Mesendoderm (in vitro differentiated cells): ENCODE measurements at regions not wholly inside any gene's neighbourhood (a gene's known extent, or its start where the extent isn't known, plus 50 kb on each side); places are given as distances from the start of the nearest gene placed in this dataset.
"Not testable (repeated sequence)": the region's sequence is repeated elsewhere in the genome, so short reads cannot be mapped to it uniquely, and the experiment has no call there.

Experiments used
- DNase-seq: peaks from one replicate; pipeline ENCODE4 v3.0.0; 2013
- H2AK5ac ChIP-seq: 2 replicates; pipeline ENCODE4 v1.6.1; 2013; ENCODE audit warnings: low read length, inconsistent platforms
- H2BK120ac ChIP-seq: 2 replicates; pipeline ENCODE4 v1.6.1; 2013; ENCODE audit warnings: low read depth, mild to moderate bottlenecking, low read length, moderate library complexity, mixed read lengths
- H2BK15ac ChIP-seq: replicated peaks from 2 replicates; pipeline ENCODE4 v1.6.1; 2013; ENCODE audit warnings: low read depth, mild to moderate bottlenecking, moderate library complexity
- H2BK5ac ChIP-seq: 2 replicates; pipeline ENCODE4 v1.6.1; 2013; ENCODE audit warnings: low read length, inconsistent platforms
- H3K18ac ChIP-seq: 2 replicates; pipeline ENCODE4 v1.6.1; 2013; ENCODE audit warnings: mild to moderate bottlenecking, low read length, mixed read lengths
- H3K23ac ChIP-seq: one replicate; pipeline ENCODE4 v1.6.1; 2013; ENCODE audit warnings: low read length
- H3K27ac ChIP-seq: 2 replicates; pipeline ENCODE4 v1.5.1; 2013; ENCODE audit warnings: low read depth, mild to moderate bottlenecking, inconsistent platforms, low read length, moderate library complexity
- H3K27me3 ChIP-seq: 2 replicates; pipeline ENCODE4 v1.6.1; 2013; ENCODE audit warnings: low read length, control low read depth, mild to moderate bottlenecking, inconsistent platforms; ENCODE audit not compliant: insufficient read depth, poor library complexity
- H3K36me3 ChIP-seq: 2 replicates; pipeline ENCODE4 v1.6.1; 2013; ENCODE audit warnings: low read length, inconsistent platforms; ENCODE audit not compliant: control insufficient read depth, insufficient read depth
- H3K4ac ChIP-seq: one replicate; pipeline ENCODE4 v1.6.1; 2013; ENCODE audit warnings: low read depth, mild to moderate bottlenecking, low read length, moderate library complexity
- H3K4me1 ChIP-seq: 2 replicates; pipeline ENCODE4 v1.6.1; 2013; ENCODE audit warnings: low read depth, low read length, inconsistent platforms; ENCODE audit not compliant: control insufficient read depth
- H3K4me2 ChIP-seq: 2 replicates; pipeline ENCODE4 v1.6.1; 2013; ENCODE audit warnings: low read length
- H3K4me3 ChIP-seq: 2 replicates; pipeline ENCODE4 v1.5.1; 2013; ENCODE audit warnings: mild to moderate bottlenecking, low read length
- H3K56ac ChIP-seq: one replicate; pipeline ENCODE4 v1.6.1; 2013; ENCODE audit warnings: low read length
- H3K79me1 ChIP-seq: 2 replicates; pipeline ENCODE4 v1.6.1; 2013; ENCODE audit warnings: low read length, inconsistent platforms
- H3K79me2 ChIP-seq: 2 replicates; pipeline ENCODE4 v1.6.1; 2013; ENCODE audit warnings: mild to moderate bottlenecking, low read length; ENCODE audit not compliant: control insufficient read depth, insufficient read depth
- H3K9ac ChIP-seq: 2 replicates; pipeline ENCODE4 v1.6.1; 2013; ENCODE audit warnings: low read length, inconsistent platforms
- H4K5ac ChIP-seq: one replicate; pipeline ENCODE4 v1.6.1; 2013; ENCODE audit warnings: low read length
- H4K8ac ChIP-seq: one replicate; pipeline ENCODE4 v1.6.1; 2013; ENCODE audit warnings: low read depth, mild to moderate bottlenecking, control low read depth, low read length, moderate library complexity
- WGBS: extraction: QIAGEN DNeasy Blood & Tissue Kit; methylation state at CpG from one replicate; pipeline ENCODE4 v1.1.7; 2013; ENCODE audit warnings: low lambda C conversion rate, missing lambda C conversion rate; ENCODE audit not compliant: insufficient coverage; ENCODE audit errors: extremely low coverage; 5-methylcytosine and 5-hydroxymethylcytosine counted together

- Histone ChIP-seq H2BK120ac (no peak overlapping the region), H3K56ac (no peak overlapping the region), H2AK5ac (no peak overlapping the region), H3K4me1 (no peaks in the 10 kb centered on the region), H4K5ac (no peak overlapping the region), H3K79me2 (no peaks in the 10 kb centered on the region), H3K23ac (no peak overlapping the region), H2BK15ac (no peak overlapping the region), H3K36me3 (no peaks in the 10 kb centered on the region), H3K27ac (no peak overlapping the region), H4K8ac (no peak overlapping the region), H3K4me3 (no peak overlapping the region), H3K9ac (no peak overlapping the region), H3K4ac (no peak overlapping the region), H3K79me1 (no peaks in the 10 kb centered on the region), H3K4me2 (no peak overlapping the region), H3K27me3 (no peaks in the 10 kb centered on the region), H3K18ac (no peak overlapping the region), H2BK5ac (no peak overlapping the region)
- DNase-seq, result no peak
- no CpG with 5 or more reads among the region's 4 CpGs for WGBS
Measured at GRCh38 chr1:186255266-186255665, 119.8 kb downstream of the TPR start.

GRCh38 chr1:186250529-186250928 is 124.5 kb downstream of the TPR start:
- Histone ChIP-seq H3K9ac (no peak overlapping the region), H3K4me3 (no peak overlapping the region), H3K27ac (no peak overlapping the region), H3K79me1 (no peaks in the 10 kb centered on the region), H4K5ac (no peak overlapping the region), H3K4me2 (no peak overlapping the region), H4K8ac (no peak overlapping the region), H3K4me1 (no peaks in the 10 kb centered on the region), H3K27me3 (no peaks in the 10 kb centered on the region), H3K36me3 (no peaks in the 10 kb centered on the region), H2BK5ac (no peak overlapping the region), H3K23ac (no peak overlapping the region), H2AK5ac (no peak overlapping the region), H2BK120ac (no peak overlapping the region), H3K4ac (no peak overlapping the region), H3K56ac (no peak overlapping the region), H3K79me2 (no peaks in the 10 kb centered on the region), H3K18ac (no peak overlapping the region), H2BK15ac (no peak overlapping the region)
- DNase-seq, result no peak
- no CpG with 5 or more reads among the region's 1 CpG for WGBS

- not testable (repeated sequence) for H3K79me1 ChIP-seq, H2BK15ac ChIP-seq, H4K8ac ChIP-seq, H3K23ac ChIP-seq, H3K4me3 ChIP-seq, H3K4me1 ChIP-seq, H4K5ac ChIP-seq, H3K27me3 ChIP-seq, H2AK5ac ChIP-seq, H3K79me2 ChIP-seq, DNase-seq, H3K36me3 ChIP-seq, H3K4me2 ChIP-seq, H2BK120ac ChIP-seq, H3K18ac ChIP-seq, H2BK5ac ChIP-seq, H3K4ac ChIP-seq, H3K56ac ChIP-seq, H3K9ac ChIP-seq, H3K27ac ChIP-seq
- WGBS, result no CpG with 5 or more reads among the region's 1 CpG
Measured at GRCh38 chr1:186248608-186249007, 126.4 kb downstream of the TPR start.

GRCh38 chr1:186244825-186245224 is 130.2 kb downstream of the TPR start:
- Histone ChIP-seq H3K4ac (no peak overlapping the region), H3K27me3 (no peaks in the 10 kb centered on the region), H3K79me1 (no peaks in the 10 kb centered on the region), H4K8ac (no peak overlapping the region), H2BK5ac (no peak overlapping the region), H3K79me2 (no peaks in the 10 kb centered on the region), H3K4me2 (no peak overlapping the region), H2BK120ac (no peak overlapping the region), H4K5ac (no peak overlapping the region), H3K4me3 (no peak overlapping the region), H3K27ac (no peak overlapping the region), H2AK5ac (no peak overlapping the region), H3K23ac (no peak overlapping the region), H3K9ac (no peak overlapping the region), H2BK15ac (no peak overlapping the region), H3K36me3 (no peaks in the 10 kb centered on the region), H3K18ac (no peak overlapping the region), H3K4me1 (no peaks in the 10 kb centered on the region), H3K56ac (no peak overlapping the region)
- peak; percentile 28 for DNase-seq
- WGBS, result no CpG with 5 or more reads among the region's 6 CpGs
